H1 (cell line): ENCODE measurements at regions not wholly inside any gene's neighbourhood (a gene's known extent, or its start where the extent isn't known, plus 50 kb on each side); places are given as distances from the start of the nearest gene placed in this dataset.

Experiments
- CTCF ChIA-PET: fragments of 300-600 bp; sonication (Branson Sonifier 250); formaldehyde crosslinking; loops from one replicate; lab custom pipeline; 2021; ENCODE audit not compliant: partially characterized antibody; lab: Charles Lee
- POLR2A ChIA-PET: fragments of 300-600 bp; sonication (Branson Sonifier 250); formaldehyde crosslinking; loops from one replicate; lab custom pipeline; 2021; ENCODE audit warnings: inconsistent platforms; ENCODE audit not compliant: partially characterized antibody; lab: Charles Lee
- DNase-seq, 2 experiments: peaks; one replicate each; pipeline versions ENCODE4 v3.0.0 to v3.0.0-alpha.2; 2010 to 2022; ENCODE audit warnings: low spot score in 2 of 2, low read depth in 1 of 2, mixed read lengths in 1 of 2
- FAIRE-seq: peaks from 2 replicates; lab custom pipeline; 2011; peaks lifted over from hg19 to GRCh38; lab: Jason Lieb, UNC
- H2AFZ ChIP-seq: 2 replicates; pipeline ENCODE4 v1.8.1; 2012; ENCODE audit warnings: low read length, inconsistent platforms
- H2AK5ac ChIP-seq: 2 replicates; pipeline ENCODE4 v1.6.1; 2013; ENCODE audit warnings: low read depth, low read length
- H2BK120ac ChIP-seq: replicated peaks from 2 replicates; pipeline ENCODE3; 2013; ENCODE audit warnings: low read depth, low read length, inconsistent platforms
- H2BK12ac ChIP-seq: 2 replicates; pipeline ENCODE4 v1.6.1; 2013; ENCODE audit warnings: low read depth, low read length
- H2BK15ac ChIP-seq: 2 replicates; pipeline ENCODE4 v1.6.1; 2013; ENCODE audit warnings: low read length
- H2BK20ac ChIP-seq: 2 replicates; pipeline ENCODE4 v1.6.1; 2013; ENCODE audit warnings: low read length
- H2BK5ac ChIP-seq: 2 replicates; pipeline ENCODE4 v1.6.1; 2013; ENCODE audit warnings: low read depth, low read length
- H3K14ac ChIP-seq: 2 replicates; pipeline ENCODE4 v1.6.1; 2013; ENCODE audit warnings: inconsistent platforms; ENCODE audit not compliant: insufficient read length
- H3K18ac ChIP-seq: 2 replicates; pipeline ENCODE4 v1.6.1; 2013; ENCODE audit warnings: low read length; ENCODE audit errors: extremely low read depth
- H3K23ac ChIP-seq: 2 replicates; pipeline ENCODE4 v1.6.1; 2013; ENCODE audit warnings: inconsistent platforms; ENCODE audit not compliant: insufficient read length
- H3K23me2 ChIP-seq: 2 replicates; pipeline ENCODE4 v1.6.1; 2013; ENCODE audit warnings: low read depth, low read length
- H3K27ac ChIP-seq: 2 replicates; pipeline ENCODE4 v1.6.1; 2011; ENCODE audit warnings: low read depth, low read length, inconsistent platforms
- H3K27me3 ChIP-seq, 4 experiments: replicated peaks in 1 of 4; 1 replicate in 1 of 4; 2 replicates in 3 of 4; pipeline versions ENCODE4 v1.6.1 to v1.8.1; 2011 to 2013; ENCODE audit warnings: low read length in 3 of 4, mild to moderate bottlenecking in 3 of 4, inconsistent platforms in 2 of 4, mixed read lengths in 2 of 4, moderate library complexity in 1 of 4; ENCODE audit not compliant: control insufficient read depth in 3 of 4, insufficient read depth in 3 of 4; ENCODE audit errors: extremely low read depth in 1 of 4
- H3K36me3 ChIP-seq, 4 experiments: 2 replicates each; pipeline versions ENCODE4 v1.6.1 to v1.8.1; 2011 to 2013; ENCODE audit warnings: mild to moderate bottlenecking in 4 of 4, low read length in 3 of 4, moderate library complexity in 2 of 4, control low read depth in 1 of 4, inconsistent platforms in 1 of 4; ENCODE audit not compliant: insufficient read depth in 4 of 4, control insufficient read depth in 2 of 4
- H3K4ac ChIP-seq: replicated peaks from 2 replicates; pipeline ENCODE3; 2013; ENCODE audit warnings: low read length, low read depth, mixed read lengths, inconsistent platforms; ENCODE audit not compliant: insufficient read length
- H3K4me1 ChIP-seq, 4 experiments: replicated peaks in 1 of 4; 1 replicate in 1 of 4; 2 replicates in 3 of 4; pipeline versions ENCODE4 v1.6.1 to v1.8.1; 2011 to 2013; ENCODE audit warnings: low read length in 3 of 4, inconsistent platforms in 2 of 4, mixed read lengths in 1 of 4; ENCODE audit not compliant: insufficient read depth in 4 of 4, control insufficient read depth in 3 of 4
- H3K4me2 ChIP-seq, 2 experiments: 2 replicates each; pipeline versions ENCODE4 v1.6.1 to v1.8.1; 2011 to 2013; ENCODE audit warnings: low read depth in 2 of 2, low read length in 2 of 2, control low read depth in 1 of 2, inconsistent platforms in 1 of 2, mild to moderate bottlenecking in 1 of 2; ENCODE audit not compliant: insufficient read depth in 1 of 2
- H3K4me3 ChIP-seq, 4 experiments: fragments of 200-600, 300-600 bp in 1 of 4; sonication (generic), shearing (Covaris generic), sonication (Bioruptor Twin) in 1 of 4; 2 replicates each; pipeline versions ENCODE4 v1.5.1 to v1.8.1; 2011 to 2016; ENCODE audit warnings: low read length in 4 of 4, low read depth in 3 of 4, control low read depth in 2 of 4, inconsistent platforms in 2 of 4, mild to moderate bottlenecking in 2 of 4, mixed read lengths in 1 of 4, moderate library complexity in 1 of 4; ENCODE audit not compliant: insufficient read depth in 2 of 4; ENCODE audit errors: extremely low read depth in 1 of 4
- H3K56ac ChIP-seq: replicated peaks from 2 replicates; pipeline ENCODE3; 2013; ENCODE audit warnings: low read depth, mild to moderate bottlenecking, mixed read lengths, low read length, inconsistent platforms; ENCODE audit not compliant: insufficient read length
- H3K79me1 ChIP-seq: 2 replicates; pipeline ENCODE4 v1.6.1; 2013; ENCODE audit warnings: low read depth, low read length, control low read depth
- H3K79me2 ChIP-seq, 2 experiments: 2 replicates each; pipeline versions ENCODE4 v1.6.1 to v1.8.1; 2012 to 2013; ENCODE audit warnings: low read length in 2 of 2, mild to moderate bottlenecking in 2 of 2, inconsistent platforms in 1 of 2; ENCODE audit not compliant: insufficient read depth in 2 of 2, control insufficient read depth in 1 of 2
- H3K9ac ChIP-seq, 4 experiments: replicated peaks in 1 of 4; 1 replicate in 1 of 4; 2 replicates in 3 of 4; pipeline versions ENCODE4 v1.6.1 to v1.8.1; 2011 to 2013; ENCODE audit warnings: low read depth in 3 of 4, low read length in 3 of 4, control low read depth in 2 of 4, mild to moderate bottlenecking in 2 of 4, moderate library complexity in 2 of 4, inconsistent platforms in 1 of 4; ENCODE audit errors: extremely low read depth in 1 of 4
- H3K9me3 ChIP-seq, 2 experiments: 2 replicates each; pipeline versions ENCODE4 v1.6.1 to v1.8.1; 2012 to 2013; ENCODE audit warnings: mild to moderate bottlenecking in 2 of 2, moderate library complexity in 2 of 2, control low read depth in 1 of 2, inconsistent platforms in 1 of 2, low read depth in 1 of 2, low read length in 1 of 2, mixed read lengths in 1 of 2; ENCODE audit not compliant: insufficient read depth in 2 of 2
- H4K20me1 ChIP-seq, 2 experiments: replicated peaks in 1 of 2; 2 replicates each; pipeline versions ENCODE3 to v1.8.1; 2011 to 2013; ENCODE audit warnings: inconsistent platforms in 2 of 2, low read length in 2 of 2, mild to moderate bottlenecking in 1 of 2; ENCODE audit not compliant: insufficient read depth in 2 of 2, control insufficient read depth in 1 of 2
- H4K5ac ChIP-seq: 2 replicates; pipeline ENCODE4 v1.6.1; 2013; ENCODE audit warnings: low read length, low read depth, mixed read lengths, inconsistent platforms; ENCODE audit not compliant: insufficient read length
- H4K8ac ChIP-seq: 2 replicates; pipeline ENCODE4 v1.8.0; 2013; ENCODE audit warnings: mild to moderate bottlenecking, moderate library complexity, low read length, inconsistent platforms; ENCODE audit not compliant: insufficient read depth; ENCODE audit errors: extremely low read depth
- H4K91ac ChIP-seq: replicated peaks from 2 replicates; pipeline ENCODE3; 2013; ENCODE audit warnings: low read length, mixed read lengths, inconsistent platforms; ENCODE audit not compliant: insufficient read length
- CBX8 ChIP-seq: fragments of 300-800, 300-1000 bp; sonication (generic); IDR thresholded peaks from 2 replicates; pipeline ENCODE4 v1.7.1; 2016; ENCODE audit warnings: low read depth, low read length, borderline replicate concordance
- CEBPB ChIP-seq: IDR thresholded peaks from 2 replicates; pipeline ENCODE4 v1.6.1; 2012; ENCODE audit warnings: low read depth, low read length
- EZH2 ChIP-seq: fragments of 200-600 bp; sonication (generic); IDR thresholded peaks from 2 replicates; pipeline ENCODE4 v1.7.1; 2012; ENCODE audit warnings: low read depth, mild to moderate bottlenecking, moderate library complexity, low read length, inconsistent platforms; ENCODE audit not compliant: severe bottlenecking
- HDAC2 ChIP-seq, 2 experiments: fragments of 300-600 bp in 1 of 2; sonication (generic) in 1 of 2; IDR thresholded peaks; 2 replicates each; pipeline ENCODE4 v1.6.1; 2011 to 2012; ENCODE audit warnings: low read depth in 2 of 2, low read length in 2 of 2, mild to moderate bottlenecking in 2 of 2, moderate library complexity in 2 of 2, borderline replicate concordance in 1 of 2, inconsistent platforms in 1 of 2
- KDM5A ChIP-seq: fragments of 200-600 bp; IDR thresholded peaks from 2 replicates; pipeline ENCODE4 v1.7.1; 2012; ENCODE audit warnings: mild to moderate bottlenecking, low read length, inconsistent platforms, mixed read lengths
- MAFK ChIP-seq: IDR thresholded peaks from 2 replicates; pipeline ENCODE4 v1.6.1; 2012; ENCODE audit warnings: low read depth, mild to moderate bottlenecking, improper control_type of control experiment, low read length
- NRF1 ChIP-seq: IDR thresholded peaks from 2 replicates; pipeline ENCODE4 v1.6.1; 2011; ENCODE audit warnings: mild to moderate bottlenecking, low read depth, low read length, improper control_type of control experiment
- RAD21 ChIP-seq, 2 experiments: IDR thresholded peaks in 1 of 2; conservative IDR thresholded peaks in 1 of 2; 2 replicates each; pipeline ENCODE4 v1.6.1; 2011; ENCODE audit warnings: low read depth in 2 of 2, low read length in 2 of 2, improper control_type of control experiment in 1 of 2, inconsistent platforms in 1 of 2, mild to moderate bottlenecking in 1 of 2, moderate library complexity in 1 of 2
- SIRT6 ChIP-seq: IDR thresholded peaks from one replicate; pipeline ENCODE4 v1.7.1; 2012; ENCODE audit warnings: low read length, inconsistent platforms
- WGBS, 2 experiments: shearing (Covaris generic) in 1 of 2; methylation state at CpG; one replicate each; pipeline versions ENCODE4 v1.1.6 to v1.1.7; 2013 to 2015; ENCODE audit warnings: low lambda C conversion rate in 2 of 2, mixed read lengths in 2 of 2, inconsistent platforms in 1 of 2, low coverage in 1 of 2, missing lambda C conversion rate in 1 of 2; ENCODE audit not compliant: insufficient replicate concordance in 2 of 2, insufficient coverage in 1 of 2, insufficient read length in 1 of 2; ENCODE audit errors: extremely low coverage in 1 of 2, missing lambda C conversion rate in 1 of 2; 5-methylcytosine and 5-hydroxymethylcytosine counted together
- TF ChIP-seq, protein P1 (sequence below): IDR thresholded peaks from 2 replicates; pipeline ENCODE4 v1.6.1; 2011; ENCODE audit warnings: low read depth, mild to moderate bottlenecking, low read length; ENCODE audit not compliant: insufficient read depth

DNA sequence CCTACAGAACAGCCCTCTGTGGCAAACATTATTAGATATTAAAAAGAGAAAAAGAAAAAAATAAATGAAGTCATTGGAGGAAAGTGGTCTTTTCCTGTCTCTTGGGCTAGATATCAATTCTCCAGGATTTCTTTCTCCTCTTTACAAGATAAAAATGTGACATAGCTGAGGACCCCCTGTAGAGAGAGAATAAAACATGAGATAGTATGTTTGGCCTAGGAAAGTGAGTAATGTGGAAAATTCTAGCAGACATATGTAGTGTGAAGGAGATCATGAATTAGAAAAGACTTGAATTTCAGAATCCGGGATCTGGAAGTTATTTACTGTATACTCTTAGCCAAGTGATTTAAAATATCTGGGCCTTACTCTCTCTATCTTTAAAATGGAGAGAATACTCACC is 823.1 kb downstream of the TLR4 start:
- no peak overlapping the region for H3K18ac ChIP-seq
- H3K4me1 ChIP-seq = peaks cover 2 to 9% (median 5%) of the 10 kb centered on the region in 4 experiments; a peak in 6 of 7 replicates
- no peaks in the 10 kb centered on the region for H3K9me3 ChIP-seq
- H3K23ac ChIP-seq = no peak overlapping the region
- H4K5ac ChIP-seq = no peak overlapping the region
- H3K56ac ChIP-seq = no peak overlapping the region
- FAIRE-seq = no peak
- H3K27me3 ChIP-seq = no peaks in the 10 kb centered on the region
- no peak overlapping the region for H3K27ac ChIP-seq
- H2BK120ac ChIP-seq = no peak overlapping the region
- DNase-seq = no peak
- no peaks in the 10 kb centered on the region for H3K79me2 ChIP-seq
- H2BK15ac ChIP-seq = no peak overlapping the region
- no peak overlapping the region for H2AK5ac ChIP-seq
- H3K9ac ChIP-seq = no peak overlapping the region
- ChIA-PET CTCF (no interaction called here), POLR2A (no interaction called here)
- H3K79me1 ChIP-seq = no peaks in the 10 kb centered on the region
- no peak overlapping the region for H2AFZ ChIP-seq
- no peaks in the 10 kb centered on the region for H4K20me1 ChIP-seq
- no peak overlapping the region for H3K4ac ChIP-seq
- H3K4me3 ChIP-seq = no peak overlapping the region
- H4K8ac ChIP-seq = no peak overlapping the region
- no peak overlapping the region for H3K14ac ChIP-seq
- H2BK12ac ChIP-seq = no peak overlapping the region
- WGBS, 2 experiments = 92% methylated on average over 1 of the region's 1 CpG; no CpG with 5 or more reads in 1 of the 2 experiments
- no peaks in the 10 kb centered on the region for H3K36me3 ChIP-seq
- TF ChIP-seq EZH2 = no peak
- TF ChIP-seq MAFK = no peak
- no peak for TF ChIP-seq NRF1
- TF ChIP-seq CBX8 = no peak
- TF ChIP-seq HDAC2 (IDR thresholded peaks at IDR 0.05; ENCODE audit: borderline replicate concordance in 1 of 2, low read depth in 2 of 2, low read length in 2 of 2) = no peak
- TF ChIP-seq SIRT6 = no peak
- TF ChIP-seq, protein P1, sequence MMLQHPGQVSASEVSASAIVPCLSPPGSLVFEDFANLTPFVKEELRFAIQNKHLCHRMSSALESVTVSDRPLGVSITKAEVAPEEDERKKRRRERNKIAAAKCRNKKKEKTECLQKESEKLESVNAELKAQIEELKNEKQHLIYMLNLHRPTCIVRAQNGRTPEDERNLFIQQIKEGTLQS = no peak
- TF ChIP-seq CEBPB = no peak
- TF ChIP-seq KDM5A = no peak
- TF ChIP-seq RAD21 (IDR thresholded peaks at IDR 0.05 in 1 of 2, conservative IDR thresholded peaks at IDR 0.05 in 1 of 2; ENCODE audit: low read depth in 2 of 2, low read length in 2 of 2) = no peak
- H3K4me2 ChIP-seq = no peak overlapping the region
- H2BK20ac ChIP-seq = no peak overlapping the region
- no peak overlapping the region for H4K91ac ChIP-seq
- H2BK5ac ChIP-seq = no peak overlapping the region
- no peaks in the 10 kb centered on the region for H3K23me2 ChIP-seq
